ENCODE measurements at regions not wholly inside any gene's neighbourhood (a gene's known extent, or its start where the extent isn't known, plus 50 kb on each side); places are given as distances from the start of the nearest gene placed in this dataset.

GRCh38 chr6:167710363-167710920 is 116.3 kb upstream of the AFDN start:
- Histone ChIP-seq H3K4me3 (ENCODE audit: low read depth, low read length) (no peak overlapping the region), H3K9me3 (ENCODE audit: control insufficient read depth, insufficient read depth, low read length) (peaks cover 78% of the 10 kb centered on the region), H3K27ac (ENCODE audit: low read depth, low read length) (no peak overlapping the region), H3K27me3 (ENCODE audit: control insufficient read depth, insufficient read depth, low read length) (no peaks in the 10 kb centered on the region)
- no peak for DNase-seq (ENCODE audit: low read depth, low spot score)
- POLR2A ChIA-PET, result no interaction called here
- CTCF ChIA-PET, result no interaction called here
- no peak for TF ChIP-seq CTCF (IDR thresholded peaks at IDR 0.05; ENCODE audit: low read depth, low read length)

- H3K4me3 ChIP-seq (ENCODE audit: low read depth, low read length), result no peak overlapping the region
- TF ChIP-seq CTCF (IDR thresholded peaks at IDR 0.05; ENCODE audit: low read depth, low read length), result no peak
- H3K27me3 ChIP-seq (ENCODE audit: control insufficient read depth, insufficient read depth, low read length), result no peaks in the 10 kb centered on the region
- POLR2A ChIA-PET, result no interaction called here
- no peak for DNase-seq (ENCODE audit: low read depth, low spot score)
- H3K9me3 ChIP-seq (ENCODE audit: control insufficient read depth, insufficient read depth, low read length), result peaks cover 72% of the 10 kb centered on the region
- CTCF ChIA-PET, result no interaction called here
- no peak overlapping the region for H3K27ac ChIP-seq (ENCODE audit: low read depth, low read length)
These were observed 115.5 kb upstream of the AFDN start for GRCh38 chr6:167711211-167711610.

- no peak overlapping the region for H3K4me3 ChIP-seq (ENCODE audit: low read depth, low read length)
- ChIA-PET POLR2A (no interaction called here), CTCF (no interaction called here)
- H3K27me3 ChIP-seq (ENCODE audit: control insufficient read depth, insufficient read depth, low read length), result no peaks in the 10 kb centered on the region
- peaks cover 66% of the 10 kb centered on the region for H3K9me3 ChIP-seq (ENCODE audit: control insufficient read depth, insufficient read depth, low read length)
- DNase-seq (ENCODE audit: low read depth, low spot score), result no peak
- no peak overlapping the region for H3K27ac ChIP-seq (ENCODE audit: low read depth, low read length)
- no peak for TF ChIP-seq CTCF (IDR thresholded peaks at IDR 0.05; ENCODE audit: low read depth, low read length)
These were observed 114.7 kb upstream of the AFDN start for GRCh38 chr6:167711768-167712730.

- Histone ChIP-seq H3K9me3 (ENCODE audit: control insufficient read depth, insufficient read depth, low read length) (peaks cover 68% of the 10 kb centered on the region), H3K27me3 (ENCODE audit: control insufficient read depth, insufficient read depth, low read length) (no peaks in the 10 kb centered on the region), H3K27ac (ENCODE audit: low read depth, low read length) (no peak overlapping the region), H3K4me3 (ENCODE audit: low read depth, low read length) (no peak overlapping the region)
- CTCF ChIA-PET, result no interaction called here
- no peak for DNase-seq (ENCODE audit: low read depth, low spot score)
- POLR2A ChIA-PET, result no interaction called here
- no peak for TF ChIP-seq CTCF (IDR thresholded peaks at IDR 0.05; ENCODE audit: low read depth, low read length)
These were observed 113.8 kb upstream of the AFDN start for GRCh38 chr6:167712731-167713475.

- Histone ChIP-seq H3K27ac (ENCODE audit: low read depth, low read length) (no peak overlapping the region), H3K9me3 (ENCODE audit: control insufficient read depth, insufficient read depth, low read length) (peaks cover 61% of the 10 kb centered on the region), H3K4me3 (ENCODE audit: low read depth, low read length) (no peak overlapping the region), H3K27me3 (ENCODE audit: control insufficient read depth, insufficient read depth, low read length) (no peaks in the 10 kb centered on the region)
- no peak for DNase-seq (ENCODE audit: low read depth, low spot score)
- TF ChIP-seq CTCF (IDR thresholded peaks at IDR 0.05; ENCODE audit: low read depth, low read length), result no peak
- POLR2A ChIA-PET, result no interaction called here
- CTCF ChIA-PET, result no interaction called here
These were observed 112.6 kb upstream of the AFDN start for GRCh38 chr6:167714152-167714551.
